ENCODE measurements at regions not wholly inside any gene's neighbourhood (a gene's known extent, or its start where the extent isn't known, plus 50 kb on each side); places are given as distances from the start of the nearest gene placed in this dataset.

DNA sequence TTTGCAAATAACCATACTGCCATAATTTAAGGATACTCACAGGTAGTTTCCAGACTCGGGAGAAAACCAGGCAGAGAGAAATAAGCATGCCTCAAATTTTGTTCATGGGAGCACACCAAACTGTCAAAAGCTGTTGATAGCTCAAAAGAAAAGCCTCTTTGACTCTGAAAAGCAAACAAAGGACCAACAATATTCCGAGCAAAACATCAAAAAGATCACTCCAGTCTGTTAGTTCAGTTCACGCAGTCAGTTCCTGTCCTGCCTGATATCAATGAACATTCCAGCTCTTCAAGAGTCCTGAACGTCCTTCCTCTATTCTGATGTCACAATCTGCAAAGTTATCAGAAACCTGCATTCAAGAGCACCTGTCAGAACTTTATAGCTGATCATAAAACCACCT lies 78.7 kb downstream of the RRM2 start:
- Histone ChIP-seq H3K36me3 (ENCODE audit: control insufficient read depth, insufficient read depth, low read length) (no peaks in the 10 kb centered on the region), H3K27ac (ENCODE audit: low read length) (no peak overlapping the region), H3K4me1 (ENCODE audit: control insufficient read depth, insufficient read depth, low read length) (peaks cover 17% of the 10 kb centered on the region), H3K9me3 (replicated peaks; ENCODE audit: control insufficient read depth, low read depth, low read length) (peaks cover 5% of the 10 kb centered on the region), H3K27me3 (ENCODE audit: control insufficient read depth, insufficient read depth, low read length) (no peaks in the 10 kb centered on the region), H3K4me3 (ENCODE audit: low read length) (no peak overlapping the region)
- WGBS (ENCODE audit: insufficient coverage), result 77% methylated on average over 4 of the region's 4 CpGs
- no peak for DNase-seq

DNA sequence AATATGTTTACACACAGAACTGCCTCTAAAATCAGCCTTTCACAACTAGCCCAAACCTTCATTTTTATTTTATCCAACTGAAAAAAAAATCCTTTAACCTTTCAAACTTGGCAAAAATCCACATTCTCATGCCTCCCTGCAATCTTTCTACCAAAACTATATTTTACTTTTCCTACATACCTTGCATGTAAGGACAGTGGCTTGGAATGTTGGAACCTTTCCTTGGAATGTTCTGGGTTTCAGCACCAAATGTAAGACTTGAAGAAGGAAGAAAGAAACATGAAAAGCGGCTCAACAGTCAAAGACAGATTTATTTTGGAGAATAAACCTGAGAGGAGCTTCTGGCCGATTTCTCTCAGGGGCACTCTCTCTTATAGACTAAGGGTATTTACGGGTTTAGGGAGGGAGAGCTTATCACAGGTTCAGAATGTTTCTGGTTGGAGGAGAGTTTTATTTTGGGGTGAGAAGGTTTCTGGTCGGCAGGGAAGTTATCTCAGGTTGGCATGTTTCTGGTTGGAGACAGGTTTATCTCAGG lies 79.7 kb downstream of the RRM2 start:
- WGBS (ENCODE audit: insufficient coverage), result 67% methylated on average over 2 of the region's 4 CpGs

DNA sequence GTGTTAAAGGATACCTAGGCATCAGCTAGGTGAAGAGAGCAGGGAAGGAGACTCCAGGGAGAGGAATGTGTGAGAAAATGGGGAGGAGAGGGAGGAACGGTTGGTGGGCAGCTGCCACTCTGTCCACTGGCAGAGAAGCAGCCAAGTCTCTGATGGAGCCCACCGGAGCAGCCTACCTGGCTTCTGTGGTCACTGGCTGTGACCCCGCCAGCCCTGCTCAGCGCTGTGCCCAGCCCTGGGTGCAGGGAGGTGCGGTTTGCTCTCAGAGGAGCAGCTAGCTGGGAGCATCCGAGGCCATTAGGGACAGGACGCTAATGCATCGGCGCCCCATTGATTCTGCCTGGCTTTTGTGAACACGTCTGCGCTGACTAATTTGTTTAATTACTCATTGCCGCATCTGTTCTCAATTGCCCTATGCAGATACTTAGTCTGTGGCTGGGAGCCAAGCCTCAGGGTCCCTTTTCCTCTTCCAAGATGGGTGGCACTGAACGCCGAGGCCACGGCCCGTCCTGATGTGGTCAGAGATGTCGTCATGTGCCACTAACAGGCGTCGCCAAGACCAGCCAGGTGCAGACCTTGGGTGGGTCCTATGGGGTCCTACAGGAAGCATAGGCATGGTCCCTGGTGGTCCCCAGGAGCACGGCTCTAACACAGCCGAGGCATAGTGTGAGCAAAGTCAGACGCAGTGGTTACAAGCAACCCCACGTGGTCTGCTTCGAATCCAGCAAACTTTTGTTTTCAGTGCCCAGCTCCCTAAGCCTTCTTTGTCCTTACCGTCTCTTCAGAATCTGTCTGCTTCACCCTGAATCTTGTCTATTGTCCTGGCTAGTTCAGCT lies 82.0 kb downstream of the RRM2 start:
- Histone ChIP-seq H3K4me1 (ENCODE audit: control insufficient read depth, insufficient read depth, low read length) (peaks cover 15% of the 10 kb centered on the region), H3K27ac (ENCODE audit: low read length) (no peak overlapping the region), H3K9me3 (replicated peaks; ENCODE audit: control insufficient read depth, low read depth, low read length) (no peaks in the 10 kb centered on the region), H3K36me3 (ENCODE audit: control insufficient read depth, insufficient read depth, low read length) (no peaks in the 10 kb centered on the region), H3K27me3 (ENCODE audit: control insufficient read depth, insufficient read depth, low read length) (no peaks in the 10 kb centered on the region), H3K4me3 (ENCODE audit: low read length) (no peak overlapping the region)
- 83% methylated on average over 24 of the region's 25 CpGs for WGBS (ENCODE audit: insufficient coverage)
- no peak for DNase-seq

More for the DNA sequence above, 79.7 kb downstream of the RRM2 start:
- Histone ChIP-seq H3K36me3 (ENCODE audit: control insufficient read depth, insufficient read depth, low read length) (no peaks in the 10 kb centered on the region), H3K9me3 (replicated peaks; ENCODE audit: control insufficient read depth, low read depth, low read length) (peaks cover 5% of the 10 kb centered on the region), H3K27ac (ENCODE audit: low read length) (no peak overlapping the region), H3K4me3 (ENCODE audit: low read length) (no peak overlapping the region), H3K4me1 (ENCODE audit: control insufficient read depth, insufficient read depth, low read length) (peaks cover 10% of the 10 kb centered on the region), H3K27me3 (ENCODE audit: control insufficient read depth, insufficient read depth, low read length) (no peaks in the 10 kb centered on the region)
- no peak for DNase-seq

DNA sequence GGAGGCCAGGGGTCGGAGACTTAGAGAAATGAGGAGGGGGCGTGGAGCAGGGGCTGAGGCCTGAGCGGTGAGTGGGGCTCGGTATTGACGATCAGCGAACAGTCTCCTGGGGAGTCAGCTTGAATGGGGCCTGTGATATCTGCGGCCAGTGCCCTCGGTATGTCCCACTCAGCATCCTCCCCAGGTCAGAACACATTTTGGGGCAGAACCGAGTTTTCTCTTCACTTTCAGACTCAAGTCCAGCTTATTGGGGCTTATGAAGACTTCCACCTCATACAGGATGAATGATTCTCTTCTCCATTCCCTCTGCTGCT lies 82.6 kb downstream of the RRM2 start:
- Histone ChIP-seq H3K27ac (ENCODE audit: low read length) (no peak overlapping the region), H3K9me3 (replicated peaks; ENCODE audit: control insufficient read depth, low read depth, low read length) (no peaks in the 10 kb centered on the region), H3K4me1 (ENCODE audit: control insufficient read depth, insufficient read depth, low read length) (peaks cover 15% of the 10 kb centered on the region), H3K4me3 (ENCODE audit: low read length) (no peak overlapping the region), H3K36me3 (ENCODE audit: control insufficient read depth, insufficient read depth, low read length) (no peaks in the 10 kb centered on the region), H3K27me3 (ENCODE audit: control insufficient read depth, insufficient read depth, low read length) (no peaks in the 10 kb centered on the region)
- WGBS (ENCODE audit: insufficient coverage), result 82% methylated on average over 7 of the region's 9 CpGs
- DNase-seq, result no peak

DNA sequence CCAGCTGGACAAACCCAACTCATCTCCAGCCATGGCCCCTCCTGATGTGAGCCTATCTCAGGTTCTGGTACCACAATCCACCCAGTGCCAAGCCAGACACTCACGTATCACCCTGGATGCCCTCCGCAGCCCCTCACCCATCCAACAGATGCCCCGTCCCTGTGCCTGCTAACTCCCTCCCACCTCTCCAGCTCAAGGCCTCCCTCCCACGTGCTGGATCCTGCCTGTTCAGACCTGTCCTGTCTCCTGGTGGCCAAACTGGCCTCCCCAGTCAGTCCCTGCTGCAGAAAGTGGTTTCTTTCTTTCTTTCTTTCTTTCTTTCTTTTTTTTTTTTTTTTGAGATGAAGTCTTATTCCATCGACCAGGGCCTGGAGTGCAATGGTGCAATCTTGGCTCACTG lies 86.2 kb downstream of the RRM2 start:
- H3K36me3 ChIP-seq (ENCODE audit: control insufficient read depth, insufficient read depth, low read length), result no peaks in the 10 kb centered on the region
- WGBS (ENCODE audit: insufficient coverage), result 60% methylated on average over 4 of the region's 5 CpGs
- no peaks in the 10 kb centered on the region for H3K27me3 ChIP-seq (ENCODE audit: control insufficient read depth, insufficient read depth, low read length)
- H3K4me1 ChIP-seq (ENCODE audit: control insufficient read depth, insufficient read depth, low read length), result peaks cover 6% of the 10 kb centered on the region
- DNase-seq, result no peak
- H3K4me3 ChIP-seq (ENCODE audit: low read length), result no peak overlapping the region
- H3K9me3 ChIP-seq (replicated peaks; ENCODE audit: control insufficient read depth, low read depth, low read length), result no peaks in the 10 kb centered on the region
- H3K27ac ChIP-seq (ENCODE audit: low read length), result no peak overlapping the region

DNA sequence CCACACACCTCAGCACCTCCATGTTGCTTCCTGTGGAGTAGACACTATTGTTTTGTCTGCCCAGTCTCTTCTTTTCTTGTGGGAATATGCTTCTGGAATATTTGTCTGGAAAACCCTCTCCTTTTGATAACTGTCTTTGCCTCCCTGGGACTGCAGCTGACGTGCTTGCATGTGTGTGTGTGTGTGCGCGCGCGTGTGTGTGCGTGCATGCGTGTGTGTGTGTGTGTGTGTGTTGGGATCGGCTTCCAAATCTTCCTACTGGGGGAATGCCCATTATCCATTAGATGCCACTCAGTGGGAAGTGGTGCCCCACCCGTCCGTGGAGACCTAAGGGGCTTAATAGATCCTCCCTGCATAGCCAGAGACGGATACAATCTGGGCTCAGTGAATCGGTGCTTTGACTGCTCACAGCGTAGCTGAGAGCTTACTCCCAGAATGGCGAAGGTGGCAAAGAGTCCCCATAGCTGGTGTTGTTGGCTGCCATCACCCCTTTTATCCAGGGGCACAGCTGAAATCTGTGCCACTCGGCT lies 86.9 kb downstream of the RRM2 start:
- Histone ChIP-seq H3K9me3 (replicated peaks; ENCODE audit: control insufficient read depth, low read depth, low read length) (no peaks in the 10 kb centered on the region), H3K27me3 (ENCODE audit: control insufficient read depth, insufficient read depth, low read length) (no peaks in the 10 kb centered on the region), H3K4me1 (ENCODE audit: control insufficient read depth, insufficient read depth, low read length) (peaks cover 6% of the 10 kb centered on the region), H3K27ac (ENCODE audit: low read length) (no peak overlapping the region), H3K4me3 (ENCODE audit: low read length) (no peak overlapping the region), H3K36me3 (ENCODE audit: control insufficient read depth, insufficient read depth, low read length) (no peaks in the 10 kb centered on the region)
- no peak for DNase-seq
- 88% methylated on average over 7 of the region's 15 CpGs for WGBS (ENCODE audit: insufficient coverage)

DNA sequence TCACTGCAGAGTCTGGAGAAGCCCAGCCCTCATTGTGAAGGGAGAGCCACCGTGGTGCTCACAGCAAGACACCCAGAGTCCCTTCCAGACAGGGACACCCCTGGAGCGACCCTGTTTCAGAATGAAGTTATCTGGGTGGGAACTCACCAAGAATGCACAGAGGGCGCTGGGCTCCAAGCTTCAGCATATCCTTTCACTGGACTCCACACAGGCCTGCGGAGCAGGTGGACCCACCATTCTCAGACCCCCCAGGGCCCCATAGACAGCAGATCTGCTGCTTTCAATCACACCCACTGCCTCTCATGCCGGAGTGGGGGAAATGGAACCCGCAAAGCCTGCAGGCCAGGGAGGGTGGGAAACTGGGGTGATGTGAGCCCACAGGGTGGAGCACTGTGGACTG lies 87.8 kb downstream of the RRM2 start:
- H3K4me3 ChIP-seq (ENCODE audit: low read length), result no peak overlapping the region
- WGBS (ENCODE audit: insufficient coverage), result 93% methylated on average over 4 of the region's 6 CpGs
- no peaks in the 10 kb centered on the region for H3K36me3 ChIP-seq (ENCODE audit: control insufficient read depth, insufficient read depth, low read length)
- no peaks in the 10 kb centered on the region for H3K27me3 ChIP-seq (ENCODE audit: control insufficient read depth, insufficient read depth, low read length)
- DNase-seq, result no peak
- peaks cover 6% of the 10 kb centered on the region for H3K4me1 ChIP-seq (ENCODE audit: control insufficient read depth, insufficient read depth, low read length)
- no peak overlapping the region for H3K27ac ChIP-seq (ENCODE audit: low read length)
- no peaks in the 10 kb centered on the region for H3K9me3 ChIP-seq (replicated peaks; ENCODE audit: control insufficient read depth, low read depth, low read length)

DNA sequence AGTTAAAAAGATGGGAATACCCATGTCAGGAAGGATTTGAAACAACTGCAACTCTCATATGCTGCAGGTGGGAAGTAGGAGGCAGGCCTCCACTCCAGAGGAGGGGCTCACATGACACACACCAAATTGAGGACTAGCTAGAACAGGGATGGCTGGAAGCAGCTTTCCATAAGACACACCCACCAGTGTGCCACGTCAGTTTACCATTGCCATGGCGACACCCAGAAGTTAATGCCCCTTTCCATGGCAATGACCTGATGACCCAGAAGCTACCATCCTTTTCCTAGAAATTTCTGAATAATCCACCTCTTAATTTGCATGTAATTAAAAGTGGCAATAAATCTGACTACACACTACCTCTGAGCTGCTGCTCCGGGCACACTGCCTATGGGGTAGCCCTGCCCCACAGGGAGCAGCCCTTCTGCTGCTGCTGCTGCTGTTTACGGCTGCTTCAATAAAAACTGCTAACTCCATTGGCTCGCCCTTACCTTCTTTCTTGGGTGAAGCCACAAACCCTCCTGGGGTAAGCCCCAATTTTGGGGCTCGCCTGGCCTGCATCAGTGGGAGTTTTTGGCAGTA lies 89.4 kb downstream of the RRM2 start:
- no peak overlapping the region for H3K27ac ChIP-seq (ENCODE audit: low read length)
- no peaks in the 10 kb centered on the region for H3K36me3 ChIP-seq (ENCODE audit: control insufficient read depth, insufficient read depth, low read length)
- H3K27me3 ChIP-seq (ENCODE audit: control insufficient read depth, insufficient read depth, low read length), result peaks cover under 1% of the 10 kb centered on the region
- H3K9me3 ChIP-seq (replicated peaks; ENCODE audit: control insufficient read depth, low read depth, low read length), result no peaks in the 10 kb centered on the region
- WGBS (ENCODE audit: insufficient coverage), result 78% methylated on average over 2 of the region's 6 CpGs
- DNase-seq, result no peak
- H3K4me1 ChIP-seq (ENCODE audit: control insufficient read depth, insufficient read depth, low read length), result peaks cover 6% of the 10 kb centered on the region
- H3K4me3 ChIP-seq (ENCODE audit: low read length), result no peak overlapping the region

DNA sequence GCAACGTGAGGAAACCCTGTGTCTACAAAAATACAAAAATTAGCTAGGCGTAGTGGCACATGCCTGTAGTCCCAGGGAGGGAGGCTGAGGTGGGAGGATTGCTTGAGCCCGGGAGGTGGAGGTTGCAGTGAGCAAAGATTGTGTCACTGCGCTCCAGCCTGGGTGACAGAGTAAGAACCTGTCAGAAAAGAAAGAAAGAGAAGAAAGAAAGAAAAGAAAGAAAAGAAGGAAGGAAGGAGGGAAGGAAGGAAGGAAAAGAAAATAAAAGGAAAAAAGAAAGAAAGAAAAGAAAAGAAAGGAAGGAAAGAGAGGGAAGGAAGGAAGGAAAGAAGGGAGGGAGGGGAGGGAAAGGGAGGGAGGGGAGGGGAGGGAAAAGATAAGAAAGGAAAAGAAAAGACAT lies 89.9 kb upstream of the HPCAL1 start:
- H3K4me3 ChIP-seq (ENCODE audit: low read length), result no peak overlapping the region
- H3K9me3 ChIP-seq (replicated peaks; ENCODE audit: control insufficient read depth, low read depth, low read length), result no peaks in the 10 kb centered on the region
- DNase-seq, result no peak
- 81% methylated on average over 4 of the region's 4 CpGs for WGBS (ENCODE audit: insufficient coverage)
- peaks cover 5% of the 10 kb centered on the region for H3K27me3 ChIP-seq (ENCODE audit: control insufficient read depth, insufficient read depth, low read length)
- H3K4me1 ChIP-seq (ENCODE audit: control insufficient read depth, insufficient read depth, low read length), result peaks cover 6% of the 10 kb centered on the region
- no peaks in the 10 kb centered on the region for H3K36me3 ChIP-seq (ENCODE audit: control insufficient read depth, insufficient read depth, low read length)
- H3K27ac ChIP-seq (ENCODE audit: low read length), result no peak overlapping the region

DNA sequence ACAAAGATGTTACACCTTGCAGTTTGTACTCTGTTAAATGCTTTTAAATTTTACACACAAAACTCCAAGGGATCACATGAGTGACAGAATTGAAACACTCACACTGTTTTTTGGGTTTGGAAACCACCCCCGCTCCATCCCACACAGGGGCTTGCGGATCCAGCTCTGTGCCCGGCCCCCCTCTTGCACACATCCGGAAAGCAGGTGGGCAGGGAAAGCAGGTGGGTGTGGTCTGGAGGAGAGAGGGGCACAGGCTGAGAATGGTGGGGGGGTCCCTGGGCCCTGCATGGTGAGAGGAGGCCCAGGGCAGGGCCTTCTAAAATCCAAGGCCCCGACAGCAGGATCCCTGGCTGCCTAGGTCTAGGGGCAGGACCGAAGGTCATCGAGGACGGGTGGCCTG lies 88.5 kb upstream of the HPCAL1 start:
- Histone ChIP-seq H3K9me3 (replicated peaks; ENCODE audit: control insufficient read depth, low read depth, low read length) (no peaks in the 10 kb centered on the region), H3K4me1 (ENCODE audit: control insufficient read depth, insufficient read depth, low read length) (no peaks in the 10 kb centered on the region), H3K27ac (ENCODE audit: low read length) (no peak overlapping the region), H3K27me3 (ENCODE audit: control insufficient read depth, insufficient read depth, low read length) (peaks cover 5% of the 10 kb centered on the region), H3K36me3 (ENCODE audit: control insufficient read depth, insufficient read depth, low read length) (no peaks in the 10 kb centered on the region), H3K4me3 (ENCODE audit: low read length) (no peak overlapping the region)
- no peak for DNase-seq
- 85% methylated on average over 4 of the region's 8 CpGs for WGBS (ENCODE audit: insufficient coverage)
